ENCODE measurements at regions not wholly inside any gene's neighbourhood (a gene's known extent, or its start where the extent isn't known, plus 50 kb on each side); places are given as distances from the start of the nearest gene placed in this dataset.

DNA sequence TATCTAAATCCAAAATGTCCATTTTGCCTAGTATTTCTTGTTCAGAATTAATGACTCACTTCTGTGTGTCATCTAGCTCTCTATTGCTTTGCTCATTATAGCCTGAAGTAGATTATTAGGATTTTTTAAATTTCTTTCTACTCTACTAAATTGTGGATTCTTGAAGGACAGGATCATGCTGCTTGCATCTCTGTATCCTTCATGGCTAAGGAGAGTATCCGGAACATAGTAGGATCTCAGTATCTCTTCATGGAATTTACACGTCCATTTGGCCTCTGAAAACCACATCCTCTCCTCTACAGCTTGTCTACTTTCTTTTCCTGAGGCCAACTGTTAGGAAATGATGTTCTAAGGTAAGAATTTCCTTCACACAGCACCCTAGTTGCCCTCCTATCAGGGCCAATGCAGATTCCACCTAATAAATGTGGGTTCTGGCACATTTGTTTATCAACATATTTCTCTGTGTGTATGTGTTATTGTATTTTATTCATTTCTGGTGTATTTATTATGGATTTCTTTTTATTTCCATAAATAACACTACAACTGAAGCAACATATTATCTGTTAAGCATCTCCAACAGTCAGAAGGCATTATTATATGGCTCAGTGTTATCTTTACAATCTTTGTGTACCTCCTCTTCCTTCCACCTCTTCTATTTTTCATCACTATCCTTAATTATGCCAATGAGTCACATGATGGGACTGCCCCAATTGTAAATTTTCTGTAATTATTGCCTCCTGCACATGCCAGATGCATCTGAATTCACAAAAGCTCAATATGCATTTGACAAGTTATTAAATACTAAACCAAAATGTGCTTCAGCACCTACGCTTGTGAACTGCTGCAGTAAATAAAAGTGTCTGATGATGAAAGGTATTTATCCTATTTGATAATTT, 557.8 kb upstream of the TLE4 start:
- TF ChIP-seq, protein P1, sequence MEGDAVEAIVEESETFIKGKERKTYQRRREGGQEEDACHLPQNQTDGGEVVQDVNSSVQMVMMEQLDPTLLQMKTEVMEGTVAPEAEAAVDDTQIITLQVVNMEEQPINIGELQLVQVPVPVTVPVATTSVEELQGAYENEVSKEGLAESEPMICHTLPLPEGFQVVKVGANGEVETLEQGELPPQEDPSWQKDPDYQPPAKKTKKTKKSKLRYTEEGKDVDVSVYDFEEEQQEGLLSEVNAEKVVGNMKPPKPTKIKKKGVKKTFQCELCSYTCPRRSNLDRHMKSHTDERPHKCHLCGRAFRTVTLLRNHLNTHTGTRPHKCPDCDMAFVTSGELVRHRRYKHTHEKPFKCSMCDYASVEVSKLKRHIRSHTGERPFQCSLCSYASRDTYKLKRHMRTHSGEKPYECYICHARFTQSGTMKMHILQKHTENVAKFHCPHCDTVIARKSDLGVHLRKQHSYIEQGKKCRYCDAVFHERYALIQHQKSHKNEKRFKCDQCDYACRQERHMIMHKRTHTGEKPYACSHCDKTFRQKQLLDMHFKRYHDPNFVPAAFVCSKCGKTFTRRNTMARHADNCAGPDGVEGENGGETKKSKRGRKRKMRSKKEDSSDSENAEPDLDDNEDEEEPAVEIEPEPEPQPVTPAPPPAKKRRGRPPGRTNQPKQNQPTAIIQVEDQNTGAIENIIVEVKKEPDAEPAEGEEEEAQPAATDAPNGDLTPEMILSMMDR (IDR thresholded peaks at IDR 0.05), result no peak
- no peak for TF ChIP-seq ZFX (IDR thresholded peaks at IDR 0.05; ENCODE audit: borderline replicate concordance)

All from 22Rv1 (cell line).